Large intestine (tissue), 3 donors: ENCODE measurements at regions not wholly inside any gene's neighbourhood (a gene's known extent, or its start where the extent isn't known, plus 50 kb on each side); places are given as distances from the start of the nearest gene placed in this dataset.
"Not testable (repeated sequence)": the region's sequence is repeated elsewhere in the genome, so short reads cannot be mapped to it uniquely, and the experiment has no call there.

Experiments
- DNase-seq, 2 donors: peaks; one replicate each; pipeline versions ENCODE4 v3.0.0 to v3.0.0-alpha.2; 2013
- H3K27ac ChIP-seq: one replicate; pipeline ENCODE4 v1.5.1; 2013; ENCODE audit warnings: low read length
- H3K27me3 ChIP-seq: 2 replicates; pipeline ENCODE4 v1.6.1; 2013; ENCODE audit warnings: low read length; ENCODE audit not compliant: control insufficient read depth, insufficient read depth
- H3K36me3 ChIP-seq: 2 replicates; pipeline ENCODE4 v1.6.1; 2013; ENCODE audit warnings: low read length; ENCODE audit not compliant: control insufficient read depth, insufficient read depth
- H3K4me1 ChIP-seq: one replicate; pipeline ENCODE4 v1.6.1; 2013; ENCODE audit warnings: low read length; ENCODE audit not compliant: control insufficient read depth, insufficient read depth
- H3K4me3 ChIP-seq: one replicate; pipeline ENCODE4 v1.5.1; 2013; ENCODE audit warnings: low read length
- H3K9me3 ChIP-seq: one replicate; pipeline ENCODE4 v1.6.1; 2013; ENCODE audit warnings: mild to moderate bottlenecking, low read depth, low read length, moderate library complexity; ENCODE audit not compliant: control insufficient read depth
- WGBS: methylation state at CpG from one replicate; pipeline ENCODE4 v1.1.5; 2013; ENCODE audit warnings: low lambda C conversion rate; ENCODE audit not compliant: insufficient coverage; 5-methylcytosine and 5-hydroxymethylcytosine counted together

GRCh38 chr16:51276336-51276735, 125.3 kb upstream of the SALL1 start:
- H3K4me3 ChIP-seq, result no peak overlapping the region
- no peaks in the 10 kb centered on the region for H3K9me3 ChIP-seq
- H3K27me3 ChIP-seq, result peaks cover 4% of the 10 kb centered on the region
- no peaks in the 10 kb centered on the region for H3K36me3 ChIP-seq
- whole genome bisulfite sequencing, result no CpG with 5 or more reads among the region's 1 CpG
- no peak for DNase-seq
- H3K4me1 ChIP-seq, result no peaks in the 10 kb centered on the region
- no peak overlapping the region for H3K27ac ChIP-seq

DNA sequence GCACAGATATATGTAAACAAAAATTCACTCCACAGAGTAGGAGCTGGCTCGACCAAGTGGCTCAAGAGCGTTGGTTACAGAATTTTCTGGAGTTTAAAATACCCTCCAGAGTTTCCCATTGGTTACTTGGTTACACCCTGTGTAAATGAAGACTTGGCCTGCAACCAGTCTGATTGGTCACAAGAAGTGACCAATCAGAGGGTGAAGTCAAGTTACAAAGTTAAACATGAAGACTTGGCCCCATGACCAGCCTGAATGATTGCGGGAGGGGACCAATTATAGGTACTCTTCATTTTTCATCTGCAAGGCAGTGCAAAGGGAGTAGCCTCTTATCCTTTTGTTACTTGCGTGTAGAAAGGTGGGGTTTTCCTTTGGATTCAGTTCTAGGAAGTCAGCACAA, 121.3 kb upstream of the SALL1 start:
- Histone ChIP-seq H3K27ac (no peak overlapping the region), H3K4me3 (no peak overlapping the region), H3K36me3 (no peaks in the 10 kb centered on the region), H3K27me3 (peaks cover 5% of the 10 kb centered on the region), H3K4me1 (no peaks in the 10 kb centered on the region), H3K9me3 (no peaks in the 10 kb centered on the region)
- WGBS, result no CpG with 5 or more reads among the region's 4 CpGs
- DNase-seq, result no peak

DNA sequence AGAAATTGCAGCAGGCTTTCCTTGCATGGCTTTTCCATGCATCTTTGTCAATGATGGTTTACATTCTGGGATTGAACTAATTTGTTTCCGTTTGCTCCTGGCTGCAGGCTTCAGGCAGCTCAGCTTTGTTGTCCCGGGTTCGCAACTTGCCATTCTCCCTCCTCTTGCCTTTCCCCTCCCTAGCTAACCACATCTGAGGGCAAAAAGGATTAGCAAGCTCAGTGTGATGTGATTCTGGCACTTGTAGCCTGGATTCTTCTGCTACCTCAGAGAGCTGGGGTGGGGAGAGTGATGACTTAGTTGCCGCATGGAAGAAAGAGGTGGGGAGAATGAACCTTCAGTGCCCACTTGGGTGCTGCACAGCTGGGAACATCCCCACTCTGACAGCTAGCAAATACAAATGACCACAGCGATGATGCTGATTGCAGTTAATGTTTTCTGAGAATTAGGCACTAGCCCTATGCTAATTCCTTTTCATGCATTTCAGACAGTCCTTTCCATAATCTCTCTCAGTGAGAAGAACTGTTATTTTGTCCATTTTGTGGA, 120.2 kb upstream of the SALL1 start:
- peaks cover 9% of the 10 kb centered on the region for H3K27me3 ChIP-seq
- H3K4me3 ChIP-seq, result no peak overlapping the region
- H3K4me1 ChIP-seq, result no peaks in the 10 kb centered on the region
- H3K36me3 ChIP-seq, result no peaks in the 10 kb centered on the region
- H3K27ac ChIP-seq, result no peak overlapping the region
- no CpG with 5 or more reads among the region's 5 CpGs for WGBS
- no peaks in the 10 kb centered on the region for H3K9me3 ChIP-seq
- DNase-seq, result no peak

DNA sequence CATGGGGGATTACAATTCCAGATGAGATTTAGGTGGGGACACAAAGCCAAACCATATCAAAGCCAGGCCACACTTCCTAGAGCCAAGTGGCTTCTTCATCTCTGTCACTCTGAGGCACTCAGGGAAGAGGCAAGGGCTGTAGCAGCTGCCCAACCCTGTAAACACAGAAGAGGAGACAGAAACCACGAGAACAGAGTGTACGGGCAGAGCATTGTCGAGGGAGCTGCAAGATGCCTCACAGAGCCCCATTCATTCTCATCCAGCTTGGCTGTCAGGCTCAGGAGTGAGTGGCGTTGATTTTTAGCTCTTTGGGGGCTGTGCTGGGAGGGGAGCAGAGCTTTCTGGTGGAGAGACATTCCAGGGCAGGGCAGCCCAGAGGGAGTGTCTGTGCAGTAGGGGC, 117.2 kb upstream of the SALL1 start:
- no peak for DNase-seq

DNA sequence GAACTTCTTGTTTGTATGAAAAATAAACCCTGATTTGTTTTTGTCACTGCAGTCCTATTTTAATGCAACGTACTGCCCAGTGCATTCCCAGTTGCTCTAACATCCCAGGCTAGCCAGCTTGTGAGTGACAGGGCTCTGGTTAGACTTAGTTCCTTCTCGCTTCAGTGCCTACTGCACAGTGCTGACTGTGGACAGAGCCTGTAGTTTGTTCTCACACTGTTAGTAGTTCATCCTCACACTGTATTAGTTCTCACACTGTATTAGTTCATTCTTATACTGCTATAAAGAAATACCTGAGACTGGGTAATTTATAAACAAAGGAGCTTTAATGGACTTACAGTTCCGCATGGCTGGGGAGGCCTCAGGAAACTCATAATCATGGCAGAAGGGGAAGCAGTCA, 116.6 kb upstream of the SALL1 start:
- no peaks in the 10 kb centered on the region for H3K4me1 ChIP-seq
- H3K27me3 ChIP-seq, result peaks cover 7% of the 10 kb centered on the region
- no peaks in the 10 kb centered on the region for H3K36me3 ChIP-seq
- H3K9me3 ChIP-seq, result no peaks in the 10 kb centered on the region
- no peak overlapping the region for H3K4me3 ChIP-seq
- 100% methylated on average over 1 of the region's 3 CpGs for WGBS
- no peak overlapping the region for H3K27ac ChIP-seq
- DNase-seq, result no peak

More for the DNA sequence above, 117.2 kb upstream of the SALL1 start:
- Histone ChIP-seq H3K27ac (no peak overlapping the region), H3K4me3 (no peak overlapping the region), H3K27me3 (peaks cover 9% of the 10 kb centered on the region), H3K36me3 (no peaks in the 10 kb centered on the region), H3K9me3 (no peaks in the 10 kb centered on the region), H3K4me1 (no peaks in the 10 kb centered on the region)
- WGBS, result no CpG with 5 or more reads among the region's 4 CpGs

GRCh38 chr16:51262428-51262827, 111.4 kb upstream of the SALL1 start:
- Histone ChIP-seq H3K9me3 (no peaks in the 10 kb centered on the region), H3K36me3 (no peaks in the 10 kb centered on the region), H3K4me1 (no peaks in the 10 kb centered on the region), H3K27ac (no peak overlapping the region), H3K4me3 (no peak overlapping the region), H3K27me3 (peaks cover 4% of the 10 kb centered on the region)
- WGBS, result 100% methylated on average over 1 of the region's 1 CpG
- DNase-seq, result no peak

DNA sequence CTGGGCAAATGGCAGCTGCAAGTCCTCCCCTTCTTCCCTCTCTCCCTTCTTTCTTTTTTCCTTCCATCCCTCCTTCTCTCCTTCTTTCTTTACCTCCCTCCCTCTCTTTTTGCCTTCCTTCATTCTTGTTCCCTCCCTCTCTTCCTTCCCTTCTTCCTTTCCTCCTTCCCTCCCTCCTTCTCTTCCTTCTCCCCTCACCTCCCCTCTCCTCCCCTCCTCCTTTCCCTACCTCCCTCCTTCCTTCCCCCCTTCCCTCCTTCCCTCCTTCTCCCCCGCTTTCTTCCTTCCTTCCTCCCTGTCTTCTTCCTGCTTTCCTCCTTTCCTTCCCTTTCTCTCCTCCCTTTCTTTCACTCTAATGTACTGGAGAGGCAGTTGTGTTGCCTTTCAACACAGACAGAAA, 110.8 kb upstream of the SALL1 start:
- WGBS, result no CpG with 5 or more reads among the region's 1 CpG
- DNase-seq, result no peak

DNA sequence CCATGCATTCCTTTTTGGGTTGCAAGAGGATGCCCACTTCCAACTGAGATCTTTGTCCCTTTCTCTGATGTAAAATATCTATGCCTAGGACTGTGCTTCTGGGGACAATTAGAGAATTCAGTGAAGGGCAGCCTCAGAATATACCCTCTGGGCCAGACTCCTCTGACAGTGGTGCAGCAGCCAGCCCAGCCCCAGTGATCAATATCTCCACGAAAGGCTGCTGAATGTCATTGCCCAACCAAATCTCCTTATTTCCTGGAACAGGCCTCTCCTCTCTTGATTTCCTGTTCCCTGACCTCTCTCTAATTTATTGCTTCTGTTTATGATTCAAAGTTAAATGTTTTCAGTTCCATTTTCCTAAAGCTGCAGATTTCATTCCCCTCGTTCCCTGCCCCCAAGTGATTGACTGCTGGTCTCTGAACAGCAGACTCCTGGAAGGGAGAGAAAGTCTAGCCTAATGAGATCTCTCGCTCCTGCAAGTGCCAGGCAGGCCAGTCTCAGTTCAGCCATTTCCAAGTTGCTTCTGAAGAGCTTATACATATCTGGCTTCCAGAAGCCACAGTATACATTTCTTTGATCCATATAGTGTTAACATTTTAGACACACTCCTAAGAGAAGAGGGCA, 104.4 kb upstream of the SALL1 start:
- DNase-seq, result no peak
- H3K9me3 ChIP-seq, result no peaks in the 10 kb centered on the region
- H3K27me3 ChIP-seq, result peaks cover 6% of the 10 kb centered on the region
- no peak overlapping the region for H3K27ac ChIP-seq
- no peak overlapping the region for H3K4me3 ChIP-seq
- H3K36me3 ChIP-seq, result no peaks in the 10 kb centered on the region
- no CpG with 5 or more reads among the region's 3 CpGs for WGBS
- H3K4me1 ChIP-seq, result no peaks in the 10 kb centered on the region

More for the DNA sequence above, 110.8 kb upstream of the SALL1 start:
- Histone ChIP-seq H3K4me3 (no peak overlapping the region), H3K4me1 (no peaks in the 10 kb centered on the region), H3K36me3 (no peaks in the 10 kb centered on the region), H3K9me3 (no peaks in the 10 kb centered on the region), H3K27ac (no peak overlapping the region), H3K27me3 (peaks cover 4% of the 10 kb centered on the region)

DNA sequence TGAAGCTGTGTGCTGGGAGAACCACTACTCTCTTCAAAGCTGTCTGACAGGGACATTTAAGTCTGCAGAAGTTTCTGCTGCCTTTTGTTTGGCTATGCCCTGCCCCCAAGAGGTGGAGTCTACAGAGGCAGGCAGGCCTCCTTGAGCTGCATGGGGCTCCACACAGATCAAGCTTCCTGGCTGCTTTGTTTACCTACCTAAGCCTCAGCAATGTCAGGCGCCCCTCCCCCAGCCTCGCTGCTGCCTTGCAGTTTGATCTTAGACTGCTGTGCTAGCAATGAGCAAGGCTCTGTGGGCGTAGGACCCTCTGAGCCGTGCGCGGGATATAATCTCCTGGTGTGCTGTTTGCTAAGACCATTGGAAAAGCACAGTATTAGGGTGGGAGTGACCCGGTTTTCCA, 103.3 kb upstream of the SALL1 start:
- not testable (repeated sequence) for H3K4me3 ChIP-seq, DNase-seq, H3K27me3 ChIP-seq, H3K27ac ChIP-seq, H3K4me1 ChIP-seq, H3K9me3 ChIP-seq, H3K36me3 ChIP-seq
- no CpG with 5 or more reads among the region's 7 CpGs for WGBS

GRCh38 chr16:51248217-51248616, 97.1 kb upstream of the SALL1 start:
- H3K4me1 ChIP-seq, result peaks cover 13% of the 10 kb centered on the region
- H3K9me3 ChIP-seq, result no peaks in the 10 kb centered on the region
- H3K4me3 ChIP-seq, result no peak overlapping the region
- no peaks in the 10 kb centered on the region for H3K36me3 ChIP-seq
- H3K27me3 ChIP-seq, result peaks cover 35% of the 10 kb centered on the region
- WGBS, result no CpG with 5 or more reads among the region's 3 CpGs
- DNase-seq, result no peak
- no peak overlapping the region for H3K27ac ChIP-seq

DNA sequence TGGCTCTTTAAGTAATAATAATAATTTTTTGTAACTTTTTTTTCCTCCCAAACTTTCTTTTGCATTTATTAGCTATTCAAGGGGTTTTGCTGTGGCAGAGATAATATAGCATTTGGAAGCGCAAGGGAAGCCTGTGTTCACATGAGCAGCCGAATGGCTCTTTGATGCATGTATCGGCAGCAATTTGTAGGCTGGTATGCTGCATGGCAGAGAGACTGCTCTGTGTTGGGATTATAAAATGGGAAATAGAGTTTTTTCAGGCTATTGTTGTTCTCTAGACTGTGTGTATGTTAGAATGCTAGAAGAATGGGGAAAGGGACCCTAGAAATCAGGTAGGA, 94.6 kb upstream of the SALL1 start:
- no peak overlapping the region for H3K4me3 ChIP-seq
- no peaks in the 10 kb centered on the region for H3K36me3 ChIP-seq
- no CpG with 5 or more reads among the region's 3 CpGs for WGBS
- no peak for DNase-seq
- peaks cover 58% of the 10 kb centered on the region for H3K27me3 ChIP-seq
- peaks cover 13% of the 10 kb centered on the region for H3K4me1 ChIP-seq
- no peak overlapping the region for H3K27ac ChIP-seq
- no peaks in the 10 kb centered on the region for H3K9me3 ChIP-seq
